ENCODE measurements at regions not wholly inside any gene's neighbourhood (a gene's known extent, or its start where the extent isn't known, plus 50 kb on each side); places are given as distances from the start of the nearest gene placed in this dataset.
"Not testable (repeated sequence)": the region's sequence is repeated elsewhere in the genome, so short reads cannot be mapped to it uniquely, and the experiment has no call there.

GRCh38 chr13:62371737-62372136, 956.1 kb upstream of the PCDH20 start:
- no peak for DNase-seq

DNA sequence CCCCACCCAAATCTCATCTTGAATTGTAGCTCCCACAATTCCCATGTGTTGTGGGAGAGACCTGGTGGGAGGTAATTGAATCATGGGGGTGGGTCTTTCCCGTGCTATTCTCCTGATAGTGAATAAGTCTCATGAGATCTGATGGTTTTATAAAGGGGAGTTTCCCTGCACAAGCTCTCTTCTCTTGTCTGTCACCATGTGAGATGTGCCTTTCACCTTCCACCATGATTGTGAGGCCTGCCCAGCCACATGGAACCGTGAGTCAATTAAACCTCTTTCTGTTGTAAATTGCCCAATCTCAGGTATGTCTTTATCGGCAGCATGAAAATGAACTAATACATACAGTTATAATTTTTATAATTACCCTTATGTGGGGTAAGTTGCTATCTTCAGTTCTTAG, 952.3 kb upstream of the PCDH20 start:
- DNase-seq, result not testable (repeated sequence)

DNA sequence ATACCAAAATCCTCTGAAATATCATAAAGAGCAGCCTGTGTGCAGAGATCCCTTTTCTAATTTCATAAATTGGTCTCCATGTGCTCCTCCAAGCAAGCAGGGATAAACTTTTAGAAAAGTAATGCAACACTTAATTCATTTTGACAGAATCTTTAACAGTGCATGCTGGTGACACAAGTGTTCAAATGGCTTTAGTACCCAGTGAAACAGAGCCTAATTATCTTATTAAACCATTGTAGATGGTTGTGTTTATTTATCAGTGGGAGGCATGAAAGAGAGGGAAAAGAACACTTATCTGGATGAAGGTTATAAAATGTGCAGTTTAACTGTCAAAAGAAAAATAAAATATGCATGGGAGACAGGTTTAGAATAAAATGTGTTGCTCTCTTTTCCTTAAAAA, 945.0 kb upstream of the PCDH20 start:
- no peak for DNase-seq

DNA sequence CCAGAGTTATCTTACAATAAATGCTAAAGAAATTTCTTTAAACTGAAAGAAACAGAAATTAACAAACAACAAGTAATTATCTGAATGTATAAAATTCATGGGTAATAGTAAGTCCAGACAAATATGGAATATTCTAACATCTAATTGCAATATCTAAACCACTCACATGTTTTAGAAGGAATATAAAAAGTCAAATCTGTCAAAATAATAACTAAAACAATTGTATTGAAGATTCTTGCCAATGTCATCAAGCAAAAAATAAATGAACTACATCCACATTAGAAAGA, 942.9 kb upstream of the PCDH20 start:
- DNase-seq, result no peak

DNA sequence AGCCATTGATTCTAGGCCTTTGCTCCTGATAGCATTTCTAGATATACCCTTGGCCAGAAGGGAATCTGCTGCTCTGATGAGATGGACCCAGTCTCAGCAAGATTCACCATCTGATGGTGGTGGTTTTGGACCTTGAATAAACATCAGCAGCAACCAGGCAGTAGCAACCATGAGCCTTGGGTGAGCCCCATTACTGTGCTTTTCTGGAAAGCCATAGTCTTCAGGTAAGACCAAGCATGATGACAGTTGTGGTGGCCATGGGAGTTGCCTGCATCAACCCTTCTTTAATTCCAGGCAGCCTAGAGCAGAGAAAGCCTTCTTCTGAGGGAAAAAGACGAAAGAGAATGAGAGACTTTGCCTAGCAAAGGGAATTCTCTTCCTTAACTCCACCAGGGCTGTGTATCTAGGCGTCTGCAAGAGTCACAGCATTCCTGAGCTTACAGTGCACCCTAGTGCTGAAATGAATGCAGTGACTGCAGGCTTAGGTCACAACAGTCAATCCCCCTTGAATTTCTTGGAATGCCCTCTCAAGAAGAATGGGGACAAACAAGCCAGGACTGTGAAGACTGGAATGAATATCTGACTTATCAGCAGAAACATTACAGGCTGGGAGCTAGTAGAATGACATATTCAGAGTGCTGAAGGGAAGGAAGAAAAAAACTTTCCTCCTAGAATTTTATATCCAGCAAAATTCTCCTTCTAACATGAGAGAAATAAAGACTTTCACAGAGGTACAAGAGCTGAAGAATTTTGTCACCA, 942.4 kb upstream of the PCDH20 start:
- peak; percentile 42 for DNase-seq

DNA sequence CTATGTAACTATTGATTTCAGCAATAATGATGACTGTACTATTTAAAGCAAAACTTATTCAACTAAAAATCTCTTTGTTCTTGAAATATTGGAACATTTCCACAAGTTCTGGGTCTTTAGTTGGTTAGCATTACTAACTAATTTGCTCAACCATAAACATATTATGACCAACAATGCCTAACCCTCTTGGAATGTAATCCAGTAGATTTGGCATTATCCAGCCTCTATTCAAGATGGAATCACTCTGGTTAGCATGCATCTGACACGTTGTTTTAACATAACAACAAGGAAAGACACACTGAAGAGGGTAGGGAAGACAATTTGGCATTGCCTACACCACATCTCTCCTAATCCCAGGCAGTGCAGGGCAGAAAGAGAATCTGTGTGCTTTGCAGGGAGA, 941.3 kb upstream of the PCDH20 start:
- no peak for DNase-seq

- DNase-seq, result no peak
These were observed 921.6 kb upstream of the PCDH20 start for GRCh38 chr13:62337109-62337880.

- no peak for DNase-seq
These were observed 920.9 kb upstream of the PCDH20 start for GRCh38 chr13:62336507-62336906.

DNA sequence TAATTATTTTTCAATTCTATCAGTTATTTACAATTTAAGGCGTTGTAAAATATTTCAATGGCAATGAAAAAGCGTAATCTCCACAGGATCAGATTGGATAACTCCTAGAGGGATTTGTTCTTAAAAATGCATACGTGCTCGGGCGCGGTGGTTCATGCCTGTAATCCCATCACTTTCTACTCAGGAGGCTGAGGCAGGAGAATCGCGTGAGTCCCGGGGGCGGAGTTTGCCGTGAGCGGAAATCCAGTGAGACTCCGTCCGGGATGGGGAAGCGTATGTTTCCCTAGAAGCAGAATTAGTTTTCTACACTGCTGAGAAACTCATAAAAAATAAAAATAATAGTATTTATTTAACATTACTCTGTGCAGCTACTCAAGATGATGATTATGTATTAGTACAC, 917.8 kb upstream of the PCDH20 start:
- DNase-seq, result no peak

DNA sequence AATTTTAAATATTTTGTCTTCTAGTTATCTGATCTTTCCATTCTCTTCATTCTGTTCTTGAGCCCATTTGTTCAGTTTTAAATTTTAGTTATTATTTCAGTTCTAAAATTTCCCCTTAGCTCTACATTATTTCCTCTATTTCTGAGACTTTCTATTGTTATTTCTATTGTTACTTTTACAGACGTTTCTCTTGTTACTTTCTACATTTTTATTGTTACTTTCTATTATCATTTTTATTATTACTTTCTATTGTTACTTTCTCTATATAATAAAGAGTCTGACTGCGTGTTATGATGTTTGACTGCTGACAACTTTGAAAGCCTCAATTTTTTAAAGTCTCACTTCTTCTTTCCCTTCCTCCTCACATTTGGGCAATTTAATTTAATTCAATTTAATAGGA, 915.7 kb upstream of the PCDH20 start:
- no peak for DNase-seq

DNA sequence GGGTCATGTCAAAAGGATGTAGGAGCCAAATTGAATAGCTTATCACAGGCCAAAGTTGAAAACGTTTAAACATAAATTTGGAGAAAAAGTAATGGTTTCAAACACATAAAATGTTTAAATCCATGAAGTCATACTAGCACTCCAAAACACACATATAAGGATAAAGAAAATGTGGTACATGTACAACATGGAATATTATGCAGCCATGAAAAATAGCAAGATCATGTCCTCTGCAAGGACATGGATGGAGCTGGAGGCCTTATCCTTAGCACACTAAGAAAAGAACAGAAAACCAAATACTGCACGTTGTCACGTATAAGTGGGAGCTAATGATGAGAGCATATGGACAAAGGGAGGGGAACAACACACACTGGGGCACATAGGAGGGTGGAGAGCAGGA, 911.7 kb upstream of the PCDH20 start:
- no peak for DNase-seq

- no peak for DNase-seq
These were observed 909.2 kb upstream of the PCDH20 start for GRCh38 chr13:62324842-62325241.

- DNase-seq, result no peak
These were observed 906.2 kb upstream of the PCDH20 start for GRCh38 chr13:62321895-62322294.

DNA sequence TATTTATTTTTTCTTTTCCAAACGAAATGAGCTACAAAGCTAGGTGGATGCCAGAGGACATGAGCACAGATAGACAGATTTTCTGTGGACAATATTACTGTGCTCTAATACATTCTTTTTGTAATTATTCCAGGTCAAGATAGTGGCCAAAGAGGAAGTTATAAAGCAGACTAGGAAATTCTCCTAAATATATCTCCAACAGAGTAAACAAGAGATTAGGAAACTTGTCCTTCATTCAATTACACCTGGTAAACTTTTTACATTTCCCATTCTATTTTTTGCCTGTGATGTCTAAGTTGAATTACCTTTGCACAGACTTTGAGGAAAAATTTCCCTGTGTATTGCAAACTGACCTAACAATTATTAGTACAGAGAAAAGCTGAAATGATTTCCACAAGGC, 905.5 kb upstream of the PCDH20 start:
- DNase-seq, result no peak

DNA sequence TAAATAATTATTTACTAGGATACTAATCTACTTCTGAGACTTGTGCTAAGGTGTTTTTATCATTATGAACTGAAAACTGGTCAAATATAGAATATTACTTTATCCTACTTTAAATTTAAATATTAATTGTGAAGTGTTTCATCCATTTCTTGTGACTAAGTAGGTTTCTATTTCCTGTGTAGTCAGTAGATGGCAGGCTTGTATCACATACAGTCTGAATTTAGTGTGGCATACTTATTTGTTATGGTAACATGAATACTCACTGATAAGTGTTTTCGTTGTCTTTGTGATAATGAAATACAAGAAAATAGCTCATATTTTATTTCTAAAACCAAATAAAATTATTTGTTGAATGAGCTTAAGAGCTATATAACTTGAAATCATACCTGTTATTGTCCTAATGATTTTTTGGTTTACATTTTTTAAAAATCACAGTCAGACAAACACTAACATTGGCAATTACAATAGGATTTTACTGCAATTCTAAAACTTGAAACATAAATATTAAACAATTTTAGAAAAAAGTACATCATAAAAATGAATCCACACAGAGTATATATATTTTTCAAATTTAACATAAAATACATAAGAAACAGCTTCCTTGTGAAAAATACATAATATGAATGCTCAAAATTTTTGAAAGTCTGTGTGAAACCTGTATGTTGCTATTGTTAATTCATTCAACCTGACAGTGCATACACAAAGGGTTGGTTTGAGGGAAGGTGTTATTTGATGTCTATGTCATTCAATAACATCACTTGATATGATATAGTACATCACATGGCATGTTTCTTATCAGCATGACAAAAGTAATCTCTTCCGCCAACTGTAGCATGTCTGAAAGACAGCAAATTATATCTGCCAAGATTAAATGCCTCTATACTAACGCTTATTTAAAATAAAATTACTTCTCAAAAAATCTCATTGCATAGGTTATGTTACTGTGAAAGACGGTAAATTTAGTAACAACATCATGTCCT, 904.8 kb upstream of the PCDH20 start:
- peak; percentile 20 for DNase-seq

DNA sequence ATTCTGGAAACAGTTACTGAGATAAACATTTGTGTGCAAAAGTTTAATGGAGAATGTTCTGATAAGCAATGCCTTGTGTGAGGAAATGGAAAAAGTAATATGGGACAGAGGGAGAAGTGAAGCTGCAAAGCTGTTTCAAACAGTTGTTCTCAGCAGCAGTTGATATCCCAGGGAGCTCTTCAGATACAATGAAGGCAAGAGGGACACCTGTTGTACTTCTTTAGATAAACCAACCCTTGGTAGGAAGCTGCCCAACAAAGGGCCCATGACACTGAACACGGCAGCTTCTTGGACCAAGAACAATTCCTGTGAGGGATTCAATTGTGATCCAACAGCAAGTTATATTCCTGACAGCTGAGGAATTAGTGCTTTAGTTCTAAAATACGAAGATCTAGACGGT, 894.3 kb upstream of the PCDH20 start:
- DNase-seq, result no peak

DNA sequence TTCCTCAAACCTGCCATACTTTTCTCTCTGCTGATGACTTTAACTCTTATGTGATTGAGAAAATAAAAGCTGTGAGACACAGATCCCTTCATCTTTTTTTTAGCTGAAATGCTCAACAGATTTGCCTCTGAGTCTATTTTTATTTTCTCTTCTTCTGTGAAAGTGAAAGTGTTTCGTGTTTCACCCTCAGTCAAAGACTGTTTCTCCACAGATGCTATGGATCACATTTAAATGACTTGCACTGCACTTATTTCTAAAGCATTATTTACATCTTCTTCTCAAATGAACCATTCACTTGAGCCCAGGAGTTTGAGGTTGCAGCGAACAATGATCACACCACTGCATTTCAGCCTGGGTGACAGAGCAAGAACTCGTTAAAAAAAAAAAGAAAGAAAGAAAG, 890.1 kb upstream of the PCDH20 start:
- no peak for DNase-seq

- DNase-seq, result no peak
These were observed 886.7 kb upstream of the PCDH20 start for GRCh38 chr13:62302341-62302740.

- no peak for DNase-seq
These were observed 884.3 kb upstream of the PCDH20 start for GRCh38 chr13:62299988-62300387.

DNA sequence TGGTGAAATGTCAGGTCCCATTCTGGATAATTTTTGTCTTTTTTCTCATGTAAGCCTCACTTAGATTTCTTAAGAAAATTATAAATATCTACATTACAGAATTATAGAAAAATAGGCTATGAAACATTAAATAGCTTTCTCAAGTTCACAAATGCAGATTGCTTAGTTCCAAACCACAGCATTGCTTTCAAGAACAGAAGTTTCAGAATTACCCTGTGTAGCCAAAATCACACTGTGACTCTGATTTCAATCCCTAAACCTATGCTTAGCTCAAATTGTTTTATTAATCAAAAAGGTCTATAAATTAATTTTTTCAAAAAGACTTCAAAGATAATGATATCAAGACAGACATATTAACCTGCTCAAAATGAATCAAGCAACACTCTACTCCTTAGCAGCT, 881.2 kb upstream of the PCDH20 start:
- no peak for DNase-seq

DNA sequence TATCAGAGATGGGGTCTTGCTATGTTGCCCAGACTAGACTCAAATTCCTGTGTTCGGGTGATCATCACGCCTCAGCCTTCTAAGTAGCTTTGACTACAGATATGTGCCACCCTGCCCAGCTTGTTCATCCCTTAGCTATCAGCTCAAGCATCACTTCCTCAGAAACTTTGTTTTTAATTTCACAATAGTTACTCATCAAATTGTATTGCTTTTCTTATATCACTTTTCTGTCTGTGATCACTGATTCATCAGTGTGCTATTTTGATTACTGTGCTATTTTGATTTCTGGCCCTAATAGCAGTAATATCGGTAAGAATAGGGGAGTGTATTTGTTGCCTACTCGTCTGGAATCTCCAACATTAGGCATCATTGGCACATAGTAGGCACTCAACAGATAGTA, 878.6 kb upstream of the PCDH20 start:
- DNase-seq, result no peak

DNA sequence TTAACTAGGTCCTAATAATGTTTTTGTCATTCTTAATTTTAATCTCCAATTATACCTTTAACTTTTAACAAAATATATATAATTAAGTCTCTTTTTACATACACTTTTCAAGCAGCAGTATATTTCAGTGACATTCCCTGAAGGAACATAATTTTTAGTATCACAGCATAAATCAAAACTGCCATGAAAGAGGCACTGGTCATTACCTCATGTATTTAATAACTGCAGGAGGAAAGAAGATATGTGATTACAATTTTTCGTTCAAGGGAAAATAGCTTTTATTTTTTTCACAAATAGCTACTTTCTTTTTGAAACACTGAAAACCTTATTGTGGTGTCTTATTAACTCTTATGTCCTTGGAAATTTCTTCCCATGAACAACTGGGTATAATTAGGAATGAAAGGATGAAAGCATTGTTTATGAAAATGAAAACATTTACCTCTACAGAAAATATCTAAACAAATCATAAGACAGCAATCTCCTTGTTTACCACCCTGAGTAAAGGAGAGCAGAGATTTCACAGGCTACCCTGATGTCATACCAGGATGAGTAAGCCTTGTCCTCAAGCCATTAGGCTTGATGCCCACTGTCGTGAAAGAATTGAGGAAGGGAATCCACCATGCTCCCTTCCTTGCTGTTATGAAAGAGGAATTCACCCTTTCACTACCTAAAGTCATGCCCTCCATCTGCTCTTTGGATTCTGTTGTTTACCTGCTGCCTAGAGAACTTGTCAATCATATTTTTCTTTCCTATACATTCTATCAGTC, 877.2 kb upstream of the PCDH20 start:
- no peak for DNase-seq

- DNase-seq, result no peak
These were observed 874.9 kb upstream of the PCDH20 start for GRCh38 chr13:62290542-62290941.

All from amniotic stem cell (primary cell).